HG02678 (cell line): ENCODE measurements at regions not wholly inside any gene's neighbourhood (a gene's known extent, or its start where the extent isn't known, plus 50 kb on each side); places are given as distances from the start of the nearest gene placed in this dataset.
A peak's percentile ranks its signal among the peaks of the same experiment; 100 is the strongest.
"Not testable (repeated sequence)": the region's sequence is repeated elsewhere in the genome, so short reads cannot be mapped to it uniquely, and the experiment has no call there.

Experiments used
- ATAC-seq: cut with Tn5 transposase; IDR thresholded peaks from one replicate; pipeline ENCODE4 v1.9.1; 2021; ENCODE audit warnings: mild to moderate bottlenecking, moderate library complexity; ENCODE audit not compliant: unreplicated experiment

DNA sequence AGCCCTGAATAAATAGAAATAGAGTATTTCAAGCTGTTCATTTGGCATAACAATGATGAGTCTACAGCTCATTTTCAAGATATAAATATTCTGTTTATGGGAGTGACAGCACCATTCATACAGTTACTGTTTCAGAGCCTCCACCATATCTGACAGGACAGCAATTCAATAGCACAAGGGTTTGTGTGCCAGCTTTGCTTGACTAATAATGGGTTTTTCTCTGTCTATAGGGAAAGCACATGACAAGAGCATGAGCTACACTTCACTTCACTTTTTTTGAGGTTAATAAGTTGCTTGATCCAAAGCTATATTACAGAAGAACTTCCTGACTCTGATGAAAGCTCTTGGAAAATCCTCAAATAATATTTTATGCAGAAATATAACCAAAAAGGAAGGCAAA lies 297.1 kb downstream of the RPIA start:
- not testable (repeated sequence) for ATAC-seq

DNA sequence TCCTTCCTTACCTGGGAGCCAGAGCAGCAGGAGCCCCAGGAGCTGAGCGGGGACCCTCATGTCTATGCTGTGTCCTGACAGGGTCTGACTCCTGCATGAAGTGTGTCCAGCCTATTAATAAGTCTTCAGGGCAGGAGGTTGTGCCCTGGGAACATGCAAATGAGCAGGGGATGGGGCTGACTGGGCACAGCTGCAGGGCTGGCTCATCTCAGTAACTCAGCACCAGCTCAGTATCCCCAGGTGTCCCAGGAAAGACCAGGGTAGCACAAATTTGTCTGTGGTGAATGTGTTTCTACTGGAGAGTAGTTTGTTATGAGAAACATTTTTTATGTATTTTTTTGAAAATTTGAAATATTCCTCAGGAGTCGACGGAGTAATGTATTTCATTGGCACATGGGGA lies 301.3 kb downstream of the RPIA start:
- ATAC-seq: not testable (repeated sequence)

GRCh38 chr2:88994856-88995255 lies 303.4 kb downstream of the RPIA start:
- not testable (repeated sequence) for ATAC-seq

- not testable (repeated sequence) for ATAC-seq
Measured at GRCh38 chr2:88996588-88996987, 305.1 kb downstream of the RPIA start.

- no peak for ATAC-seq
Measured at GRCh38 chr2:88999365-88999764, 307.9 kb downstream of the RPIA start.

DNA sequence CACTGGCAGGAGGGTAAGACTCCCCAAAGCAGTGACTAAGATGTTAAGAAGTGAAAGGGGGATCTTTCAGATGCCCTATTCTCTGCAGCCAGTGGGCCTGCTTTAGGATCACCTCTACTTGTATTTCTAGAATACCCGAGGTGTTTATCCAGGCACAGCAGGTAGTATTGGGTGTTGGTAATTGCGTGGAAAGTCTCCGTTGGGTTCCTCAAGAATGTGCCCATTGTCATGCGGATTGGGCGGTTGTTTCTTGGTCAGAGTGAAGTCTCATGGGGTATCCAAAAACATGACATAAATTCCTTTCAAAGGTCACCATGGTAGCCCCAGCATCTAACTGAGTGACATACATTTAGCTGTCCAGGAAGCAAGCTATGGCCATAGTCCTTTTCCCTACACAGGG lies 308.8 kb downstream of the RPIA start:
- ATAC-seq: no peak

GRCh38 chr2:89004238-89004637 lies 312.8 kb downstream of the RPIA start:
- not testable (repeated sequence) for ATAC-seq

DNA sequence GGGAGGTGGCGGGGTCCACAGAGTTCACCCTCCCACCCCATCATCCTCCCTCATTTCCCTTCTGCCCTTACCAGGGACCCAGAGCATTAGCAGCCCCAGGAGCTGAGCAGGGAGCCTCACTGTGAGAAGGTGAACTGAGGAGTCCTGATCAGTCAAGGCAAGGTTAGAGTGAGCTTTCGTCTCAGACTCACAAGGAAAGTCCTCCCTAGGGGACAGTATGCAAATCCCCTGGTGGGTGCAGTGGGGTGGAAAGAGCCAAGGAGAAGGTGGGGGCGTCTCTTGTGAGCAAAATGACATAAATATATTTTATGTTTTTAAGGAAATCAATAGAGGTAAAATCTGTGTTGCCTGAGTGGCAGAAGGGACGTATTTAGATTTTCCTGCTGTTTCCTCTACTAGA lies 329.1 kb downstream of the RPIA start:
- ATAC-seq: not testable (repeated sequence)

DNA sequence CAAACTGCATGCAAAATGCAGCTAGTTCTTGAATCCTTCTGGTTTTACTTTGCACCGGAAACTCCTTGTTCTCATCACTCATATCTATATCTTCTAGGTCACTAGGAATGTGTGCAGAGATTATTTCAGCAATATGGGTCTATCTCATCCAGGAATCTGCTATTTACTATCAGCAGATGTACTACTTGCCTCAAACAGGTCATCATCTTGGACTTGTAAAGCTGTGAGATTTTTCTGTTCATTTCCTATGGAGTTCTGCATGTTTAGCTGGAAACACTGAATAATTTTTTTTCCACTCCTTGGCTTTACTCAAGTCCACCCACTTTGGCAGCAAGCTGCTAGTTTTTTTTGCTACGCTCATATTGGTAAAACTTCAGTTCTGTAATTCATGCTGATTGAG lies 334.8 kb downstream of the RPIA start:
- not testable (repeated sequence) for ATAC-seq

DNA sequence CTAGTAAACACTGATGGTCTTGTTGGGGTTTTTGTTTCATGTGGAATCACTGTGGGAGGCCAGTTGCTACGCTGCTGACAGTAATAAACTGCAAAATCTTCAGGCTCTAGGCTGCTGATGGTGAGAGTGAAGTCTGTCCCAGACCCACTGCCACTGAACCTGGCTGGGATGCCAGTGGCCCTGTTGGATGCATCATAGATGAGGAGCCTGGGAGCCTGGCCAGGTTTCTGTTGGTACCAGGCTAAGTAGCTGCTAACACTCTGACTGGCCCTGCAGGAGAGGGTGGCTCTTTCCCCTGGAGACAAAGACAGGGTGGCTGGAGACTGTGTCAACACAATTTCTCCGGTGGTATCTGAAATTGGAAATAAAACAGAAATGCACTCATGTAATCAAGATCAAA lies 335.6 kb downstream of the RPIA start:
- not testable (repeated sequence) for ATAC-seq

- ATAC-seq: not testable (repeated sequence)
Measured at GRCh38 chr2:89027536-89027935, 336.1 kb downstream of the RPIA start.

GRCh38 chr2:89029257-89029656 lies 337.8 kb downstream of the RPIA start:
- ATAC-seq: not testable (repeated sequence)

- peak; percentile 60 for ATAC-seq
Measured at GRCh38 chr2:89048138-89049066, 356.9 kb downstream of the RPIA start.

GRCh38 chr2:89058616-89059015 lies 367.1 kb downstream of the RPIA start:
- not testable (repeated sequence) for ATAC-seq

DNA sequence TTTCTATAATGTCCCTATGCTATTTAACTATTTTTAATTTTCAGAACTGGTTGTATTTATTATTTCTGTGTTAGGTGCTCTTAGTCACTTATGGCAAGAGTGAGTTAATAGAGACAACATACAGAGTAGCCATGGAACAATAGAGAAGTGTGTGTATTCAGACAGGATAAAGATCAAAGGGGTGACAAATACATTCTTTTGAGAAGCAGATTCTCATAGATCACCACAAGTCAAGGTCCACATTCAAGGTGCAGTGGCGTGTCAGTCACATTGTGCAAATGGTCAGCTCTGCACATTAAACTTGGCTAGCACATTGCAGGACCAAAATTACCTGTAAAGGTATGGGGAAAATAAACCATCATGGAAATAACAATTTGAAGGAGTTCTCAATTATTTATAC lies 369.7 kb downstream of the RPIA start:
- ATAC-seq: not testable (repeated sequence)

GRCh38 chr2:89076771-89077170 lies 385.3 kb downstream of the RPIA start:
- not testable (repeated sequence) for ATAC-seq

DNA sequence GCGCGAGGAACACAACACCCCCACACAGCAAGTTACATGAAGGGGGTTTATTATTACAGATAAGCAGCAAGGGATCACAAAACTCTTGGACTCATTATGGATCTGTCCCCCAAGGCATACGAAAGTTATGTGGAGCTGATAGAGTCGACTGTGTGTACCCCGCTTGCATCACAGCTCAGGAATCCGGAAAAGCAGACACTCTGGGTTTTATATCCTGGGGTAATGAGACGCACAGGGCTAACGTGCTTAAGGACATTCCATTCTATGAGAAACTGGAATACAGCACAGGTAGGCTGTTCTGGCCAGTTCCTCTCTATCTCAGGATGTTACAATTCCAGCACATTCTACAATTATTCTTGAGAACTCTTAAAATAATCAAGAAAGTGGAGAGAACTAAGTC lies 401.4 kb downstream of the RPIA start:
- ATAC-seq: not testable (repeated sequence)

DNA sequence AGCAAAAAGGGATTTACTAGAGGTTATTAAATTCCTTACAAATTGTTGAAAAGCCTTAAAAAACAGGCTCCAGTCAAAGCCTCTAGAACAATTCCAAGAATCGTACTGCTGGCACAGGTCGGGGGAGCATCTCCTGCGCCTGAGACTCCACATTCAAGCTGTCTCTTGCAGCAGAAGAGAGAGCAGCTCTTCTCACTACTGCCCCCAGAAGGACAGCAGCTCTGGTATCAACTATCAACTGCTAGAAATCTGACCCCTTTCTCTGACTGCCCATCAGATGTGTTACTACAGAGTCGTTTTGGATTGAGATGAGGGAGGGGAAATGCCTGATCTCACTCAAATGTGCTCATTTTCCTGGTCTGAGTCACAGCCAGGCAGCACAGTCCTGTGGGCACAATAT lies 403.6 kb downstream of the RPIA start:
- ATAC-seq: not testable (repeated sequence)

- ATAC-seq: peak; percentile 54
Measured at GRCh38 chr2:89102587-89102986, 411.1 kb downstream of the RPIA start.

DNA sequence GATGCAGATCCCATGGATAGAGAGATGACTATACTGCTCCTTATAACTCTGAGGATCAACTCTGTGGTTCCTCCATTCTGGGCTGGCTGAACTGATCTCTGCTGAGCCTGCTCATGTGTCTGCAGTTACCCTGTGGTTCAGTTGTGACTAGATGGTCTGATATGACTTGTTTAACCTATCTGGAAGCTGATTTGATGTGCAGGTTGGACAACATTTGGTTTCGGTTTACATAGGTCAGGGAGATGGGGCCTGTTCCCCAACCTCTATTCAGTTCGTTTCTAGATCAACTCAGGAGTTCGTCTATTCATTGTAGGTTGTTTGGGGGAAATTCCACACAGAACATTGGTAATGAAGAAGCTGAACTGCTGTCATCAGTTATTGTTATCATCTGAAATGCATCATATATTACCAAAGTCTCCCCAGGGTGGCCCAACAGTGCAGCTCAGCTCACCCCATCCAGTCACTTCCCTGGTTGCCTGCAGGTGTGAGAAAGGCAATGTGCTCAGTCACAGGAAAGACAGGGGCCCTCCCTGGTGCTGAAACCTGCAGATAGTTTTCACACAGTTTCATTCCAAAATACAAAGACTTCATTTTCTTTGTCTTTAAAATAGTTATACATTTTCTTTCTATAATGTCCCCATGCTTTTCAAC lies 415.0 kb downstream of the RPIA start:
- ATAC-seq: peak; percentile 61

DNA sequence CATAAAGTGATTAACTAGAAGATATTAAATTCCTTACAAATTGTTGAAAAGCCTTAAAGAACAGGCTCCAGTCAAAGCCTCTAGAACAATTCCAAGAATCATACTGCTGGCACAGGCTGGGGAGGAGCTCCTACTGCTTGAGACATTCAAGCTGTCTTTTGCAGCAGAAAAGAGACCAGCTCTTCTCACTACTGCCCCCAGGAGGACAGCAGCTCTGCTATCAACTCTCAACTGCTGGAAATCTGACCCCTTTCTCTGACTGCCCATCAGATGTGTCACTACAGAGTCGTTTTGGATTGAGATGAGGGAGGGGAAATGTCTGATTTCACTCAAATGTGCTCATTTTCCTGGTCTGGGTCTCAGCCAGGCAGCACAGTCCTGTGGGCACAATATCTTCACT lies 421.0 kb downstream of the RPIA start:
- ATAC-seq: not testable (repeated sequence)

GRCh38 chr2:89113286-89113685 lies 421.8 kb downstream of the RPIA start:
- not testable (repeated sequence) for ATAC-seq
